ENCODE measurements at regions not wholly inside any gene's neighbourhood (a gene's known extent, or its start where the extent isn't known, plus 50 kb on each side); places are given as distances from the start of the nearest gene placed in this dataset.

- Histone ChIP-seq H3K4me1 (ENCODE audit: control insufficient read depth in 1 of 2, insufficient read depth in 2 of 2, low read depth in 1 of 2, low read length in 1 of 2) (peaks cover 3 to 4% of the 10 kb centered on the region in 2 experiments; a peak in 2 of 4 replicates), H4K20me1 (ENCODE audit: insufficient read depth) (no peaks in the 10 kb centered on the region), H3K27me3 (ENCODE audit: insufficient read depth) (no peaks in the 10 kb centered on the region), H2AFZ (ENCODE audit: low read depth) (no peak overlapping the region), H3K9me2 (no peaks in the 10 kb centered on the region), H3K79me2 (ENCODE audit: insufficient read depth) (no peaks in the 10 kb centered on the region), H3K4me3 (ENCODE audit: low read depth in 2 of 2, low read length in 1 of 2) (no peak overlapping the region), H3K9me3 (no peaks in the 10 kb centered on the region), H3F3A (replicated peaks; ENCODE audit: insufficient read depth) (no peaks in the 10 kb centered on the region), H3K9ac (no peak overlapping the region), H3K36me3 (replicated peaks in 1 of 2; ENCODE audit: control insufficient read depth in 1 of 2, insufficient read depth in 2 of 2, low read length in 1 of 2) (no peaks in the 10 kb centered on the region), H3K27ac (ENCODE audit: low read depth in 2 of 2, low read length in 1 of 2) (peak overlapping the region in 1 of 2 experiments; percentile 64; a peak in 2 of 4 replicates), H3K4me2 (no peak overlapping the region)
- 16% methylated on average over 2 of the region's 2 CpGs for WGBS (ENCODE audit: low lambda C conversion rate)
- ChIA-PET CTCF (interaction anchor here (1.2 to 4.6 kb wide), 5 partner anchors 201 to 544 kb away, joined by 3 to 25 read pairs (median 5); no protein-coding TSS in a partner anchor), POLR2A (no interaction called here)
- TF ChIP-seq USF2 (IDR thresholded peaks at IDR 0.05; ENCODE audit: borderline replicate concordance, low read depth, low read length) (no peak), ZBTB33 (IDR thresholded peaks at IDR 0.05; ENCODE audit: borderline replicate concordance, low read depth) (no peak), RAD21 (IDR thresholded peaks at IDR 0.05; ENCODE audit: low read length) (peak; percentile 9; the same call in 1 of the 2 replicates), MEF2A (IDR thresholded peaks at IDR 0.05; ENCODE audit: borderline replicate concordance, low read depth) (no peak), JUND (IDR thresholded peaks at IDR 0.05) (no peak), RFX5 (IDR thresholded peaks at IDR 0.05; ENCODE audit: low read length) (no peak), TCF12 (IDR thresholded peaks at IDR 0.05) (no peak), FOSL2 (IDR thresholded peaks at IDR 0.05; ENCODE audit: borderline replicate concordance, low read depth) (no peak), SMC3 (IDR thresholded peaks at IDR 0.05; ENCODE audit: low read depth, low read length) (no peak), NFIC (IDR thresholded peaks at IDR 0.05; ENCODE audit: borderline replicate concordance) (no peak), RCOR1 (IDR thresholded peaks at IDR 0.05; ENCODE audit: low read length) (peak; percentile 65; the same call in 1 of the 2 replicates), EP300 (IDR thresholded peaks at IDR 0.05; ENCODE audit: borderline replicate concordance in 1 of 2, low read depth in 1 of 2, low read length in 1 of 2) (peak in 1 of 2 experiments; percentile 46; a peak in 1 of 4 replicates), CTCF (IDR thresholded peaks at IDR 0.05) (no peak), SIN3A (IDR thresholded peaks at IDR 0.05; ENCODE audit: borderline replicate concordance, low read depth, low read length) (no peak)
- DNase-seq: peak; percentile 36
These were observed 107.4 kb downstream of the NOL4 start for GRCh38 chr18:34117319-34117718.

All from SK-N-SH (cell line).